SU-DHL-6 (cell line): ENCODE measurements at regions not wholly inside any gene's neighbourhood (a gene's known extent, or its start where the extent isn't known, plus 50 kb on each side); places are given as distances from the start of the nearest gene placed in this dataset.
"Not testable (repeated sequence)": the region's sequence is repeated elsewhere in the genome, so short reads cannot be mapped to it uniquely, and the experiment has no call there.

Experiments
- H2AFZ ChIP-seq: fragments of 200-600 bp; sonication (generic); 2 replicates; pipeline ENCODE4 v1.6.1; 2014; ENCODE audit warnings: low read depth, mild to moderate bottlenecking, moderate library complexity, mixed read lengths, antibody characterized with exemption, low read length; ENCODE audit not compliant: severe bottlenecking
- H3F3A ChIP-seq: fragments of 200-600 bp; shearing (Covaris generic); 2 replicates; pipeline ENCODE4 v1.6.0; 2016; ENCODE audit warnings: antibody characterized with exemption, mild to moderate bottlenecking; ENCODE audit not compliant: insufficient read depth
- H3K27ac ChIP-seq: fragments of 200-600 bp; sonication (generic); 2 replicates; pipeline ENCODE4 v1.5.1; 2016; ENCODE audit warnings: low read depth, mild to moderate bottlenecking, low read length, moderate library complexity, mixed read lengths
- H3K27me3 ChIP-seq: fragments of 200-600 bp; sonication (generic), shearing (Covaris generic); 2 replicates; pipeline ENCODE4 v1.6.0; 2014; ENCODE audit warnings: mild to moderate bottlenecking, low read length
- H3K36me3 ChIP-seq: fragments of 200-600 bp; sonication (generic); 2 replicates; pipeline ENCODE4 v1.6.1; 2014; ENCODE audit warnings: mild to moderate bottlenecking, low read length, mixed read lengths
- H3K4me2 ChIP-seq: fragments of 300-600, 200-600 bp; shearing (Covaris generic), sonication (generic); 2 replicates; pipeline ENCODE4 v1.6.0; 2014; ENCODE audit warnings: low read length, low read depth, mild to moderate bottlenecking; ENCODE audit not compliant: poor library complexity, severe bottlenecking
- H3K4me3 ChIP-seq: fragments of 200-600 bp; sonication (generic); 2 replicates; pipeline ENCODE4 v1.5.1; 2014; ENCODE audit warnings: antibody characterized with exemption, low read length, mild to moderate bottlenecking, mixed read lengths; ENCODE audit not compliant: insufficient read depth, poor library complexity, severe bottlenecking
- H3K79me2 ChIP-seq: fragments of 200-600 bp; sonication (generic); 2 replicates; pipeline ENCODE4 v1.6.1; 2014; ENCODE audit warnings: mild to moderate bottlenecking, low read length, moderate library complexity; ENCODE audit not compliant: insufficient read depth
- H3K9ac ChIP-seq: fragments of 200-600 bp; sonication (generic); 2 replicates; pipeline ENCODE4 v1.7.0; 2014; ENCODE audit warnings: mild to moderate bottlenecking, low read length
- H3K9me2 ChIP-seq: fragments of 200-600 bp; sonication (generic); replicated peaks from 2 replicates; pipeline ENCODE4 v1.6.1; 2014; ENCODE audit warnings: low read length; ENCODE audit not compliant: insufficient read depth
- H3K9me3 ChIP-seq: fragments of 200-600 bp; sonication (generic); 2 replicates; pipeline ENCODE4 v1.6.1; 2014; ENCODE audit warnings: low read length, mixed read lengths; ENCODE audit not compliant: insufficient read depth
- H4K20me1 ChIP-seq: fragments of 200-600 bp; sonication (generic); 2 replicates; pipeline ENCODE4 v1.6.1; 2014; ENCODE audit warnings: low read depth, mild to moderate bottlenecking, antibody characterized with exemption, low read length, moderate library complexity, mixed read lengths
- EZH2phosphoT487 ChIP-seq: fragments of 200-600 bp; sonication (generic), shearing (Covaris generic); conservative IDR thresholded peaks from 2 replicates; pipeline ENCODE4 v1.6.1; 2018; ENCODE audit warnings: mild to moderate bottlenecking, antibody characterized with exemption, low read length, moderate library complexity, mixed read lengths
- TF ChIP-seq, protein P1 (sequence below): fragments of 200-600 bp; sonication (generic); IDR thresholded peaks from one replicate; pipeline ENCODE4 v1.5.1; 2017; ENCODE audit warnings: antibody characterized with exemption, mild to moderate bottlenecking, low read length, moderate library complexity; ENCODE audit not compliant: insufficient read depth, poor library complexity, severe bottlenecking

DNA sequence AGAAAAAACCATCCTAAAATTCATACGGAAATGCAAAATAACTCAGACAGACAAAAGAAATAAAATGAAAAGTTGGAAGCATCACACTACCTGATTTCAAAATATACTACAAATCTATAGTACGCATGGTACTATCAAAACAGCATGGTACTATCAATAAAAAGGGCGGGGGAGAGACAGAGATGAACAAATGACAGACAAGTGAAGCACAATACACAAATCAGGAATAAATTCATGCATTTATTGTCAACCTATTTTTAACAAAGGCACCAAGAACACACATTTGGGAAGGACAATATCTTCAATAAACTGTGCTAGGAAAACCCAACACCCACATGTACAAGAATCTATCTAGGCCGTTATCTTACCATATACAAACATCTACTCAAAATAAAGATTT is 207.4 kb upstream of the WSB1 start:
- Histone ChIP-seq H4K20me1 (no peaks in the 10 kb centered on the region), H3K4me2 (no peak overlapping the region), H3K27ac (no peak overlapping the region), H2AFZ (no peak overlapping the region), H3K36me3 (no peaks in the 10 kb centered on the region), H3F3A (no peaks in the 10 kb centered on the region), H3K27me3 (no peaks in the 10 kb centered on the region), H3K9me2 (no peaks in the 10 kb centered on the region), H3K9me3 (no peaks in the 10 kb centered on the region), H3K79me2 (no peaks in the 10 kb centered on the region), H3K4me3 (no peak overlapping the region), H3K9ac (no peak overlapping the region)
- TF ChIP-seq EZH2phosphoT487 = no peak
- TF ChIP-seq, protein P1, sequence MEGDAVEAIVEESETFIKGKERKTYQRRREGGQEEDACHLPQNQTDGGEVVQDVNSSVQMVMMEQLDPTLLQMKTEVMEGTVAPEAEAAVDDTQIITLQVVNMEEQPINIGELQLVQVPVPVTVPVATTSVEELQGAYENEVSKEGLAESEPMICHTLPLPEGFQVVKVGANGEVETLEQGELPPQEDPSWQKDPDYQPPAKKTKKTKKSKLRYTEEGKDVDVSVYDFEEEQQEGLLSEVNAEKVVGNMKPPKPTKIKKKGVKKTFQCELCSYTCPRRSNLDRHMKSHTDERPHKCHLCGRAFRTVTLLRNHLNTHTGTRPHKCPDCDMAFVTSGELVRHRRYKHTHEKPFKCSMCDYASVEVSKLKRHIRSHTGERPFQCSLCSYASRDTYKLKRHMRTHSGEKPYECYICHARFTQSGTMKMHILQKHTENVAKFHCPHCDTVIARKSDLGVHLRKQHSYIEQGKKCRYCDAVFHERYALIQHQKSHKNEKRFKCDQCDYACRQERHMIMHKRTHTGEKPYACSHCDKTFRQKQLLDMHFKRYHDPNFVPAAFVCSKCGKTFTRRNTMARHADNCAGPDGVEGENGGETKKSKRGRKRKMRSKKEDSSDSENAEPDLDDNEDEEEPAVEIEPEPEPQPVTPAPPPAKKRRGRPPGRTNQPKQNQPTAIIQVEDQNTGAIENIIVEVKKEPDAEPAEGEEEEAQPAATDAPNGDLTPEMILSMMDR = no peak

DNA sequence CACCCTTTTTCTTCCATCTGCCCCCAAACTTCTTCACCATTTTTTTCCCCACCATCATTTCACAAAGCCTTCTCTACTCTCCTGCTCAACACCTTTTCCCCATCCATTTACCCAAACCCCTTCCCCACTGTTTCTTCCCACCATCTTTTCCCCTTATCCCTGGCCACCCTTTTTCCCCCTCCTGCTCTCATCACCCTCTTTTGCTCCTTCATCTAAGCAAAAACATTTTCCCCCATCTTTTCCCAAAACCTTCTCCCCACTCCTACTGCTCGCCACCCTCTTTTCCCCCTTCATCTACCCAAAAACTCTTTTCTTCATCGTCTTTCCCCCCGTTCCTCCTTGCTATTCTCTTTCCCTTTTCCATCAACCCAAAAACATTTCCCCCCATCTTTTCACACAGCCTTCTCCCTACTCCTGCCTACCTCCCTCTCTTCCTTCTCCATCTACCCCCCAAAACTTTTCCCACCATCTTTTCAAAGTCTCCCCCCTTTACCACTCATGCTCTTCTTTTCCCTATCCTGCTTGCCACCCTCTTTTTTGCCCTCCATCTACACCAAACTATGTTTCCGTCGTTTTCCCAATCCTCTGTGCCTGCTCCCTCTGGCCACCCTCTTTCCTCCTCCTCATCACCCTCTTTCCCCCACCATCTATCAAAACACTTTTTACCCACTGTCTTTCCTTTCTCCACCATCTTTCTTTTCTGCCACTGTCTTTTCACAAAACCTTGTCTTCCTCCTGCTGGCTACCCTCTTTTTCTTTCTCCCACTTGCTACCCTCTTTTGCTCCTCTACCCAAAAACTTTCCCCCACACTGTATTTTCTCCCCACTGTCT is 205.8 kb upstream of the WSB1 start:
- H3K27me3 ChIP-seq = no peaks in the 10 kb centered on the region
- H3K36me3 ChIP-seq = no peaks in the 10 kb centered on the region
- no peak overlapping the region for H3K4me2 ChIP-seq
- H3K27ac ChIP-seq = no peak overlapping the region
- H3F3A ChIP-seq = no peaks in the 10 kb centered on the region
- no peaks in the 10 kb centered on the region for H4K20me1 ChIP-seq
- no peaks in the 10 kb centered on the region for H3K79me2 ChIP-seq
- TF ChIP-seq, protein P1 = no peak
- TF ChIP-seq EZH2phosphoT487 = no peak
- H3K4me3 ChIP-seq = no peak overlapping the region
- H3K9me3 ChIP-seq = no peaks in the 10 kb centered on the region
- H3K9ac ChIP-seq = no peak overlapping the region
- H2AFZ ChIP-seq = no peak overlapping the region
- H3K9me2 ChIP-seq = no peaks in the 10 kb centered on the region

DNA sequence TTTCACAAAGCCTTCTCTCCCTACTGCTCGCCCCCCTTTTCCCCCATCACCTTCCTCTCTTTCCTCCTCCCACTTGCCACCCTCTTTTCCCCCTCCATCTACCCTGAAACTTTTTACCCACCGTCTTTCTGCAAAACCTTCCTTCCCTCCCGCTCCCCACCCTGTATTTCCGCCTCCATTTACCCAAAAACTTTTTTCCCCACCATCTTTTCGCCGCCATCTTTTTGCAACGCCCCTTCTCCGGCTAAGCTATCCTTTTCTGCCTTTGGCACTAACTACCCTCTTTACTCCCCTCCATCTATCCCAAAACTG is 205.2 kb upstream of the WSB1 start:
- Histone ChIP-seq H3K27me3 (no peaks in the 10 kb centered on the region), H3K4me3 (no peak overlapping the region), H3K79me2 (no peaks in the 10 kb centered on the region), H3K9me3 (no peaks in the 10 kb centered on the region), H4K20me1 (no peaks in the 10 kb centered on the region), H2AFZ (no peak overlapping the region), H3K27ac (no peak overlapping the region), H3K9ac (no peak overlapping the region), H3K4me2 (no peak overlapping the region), H3F3A (no peaks in the 10 kb centered on the region), H3K36me3 (no peaks in the 10 kb centered on the region), H3K9me2 (no peaks in the 10 kb centered on the region)
- TF ChIP-seq, protein P1 = no peak

DNA sequence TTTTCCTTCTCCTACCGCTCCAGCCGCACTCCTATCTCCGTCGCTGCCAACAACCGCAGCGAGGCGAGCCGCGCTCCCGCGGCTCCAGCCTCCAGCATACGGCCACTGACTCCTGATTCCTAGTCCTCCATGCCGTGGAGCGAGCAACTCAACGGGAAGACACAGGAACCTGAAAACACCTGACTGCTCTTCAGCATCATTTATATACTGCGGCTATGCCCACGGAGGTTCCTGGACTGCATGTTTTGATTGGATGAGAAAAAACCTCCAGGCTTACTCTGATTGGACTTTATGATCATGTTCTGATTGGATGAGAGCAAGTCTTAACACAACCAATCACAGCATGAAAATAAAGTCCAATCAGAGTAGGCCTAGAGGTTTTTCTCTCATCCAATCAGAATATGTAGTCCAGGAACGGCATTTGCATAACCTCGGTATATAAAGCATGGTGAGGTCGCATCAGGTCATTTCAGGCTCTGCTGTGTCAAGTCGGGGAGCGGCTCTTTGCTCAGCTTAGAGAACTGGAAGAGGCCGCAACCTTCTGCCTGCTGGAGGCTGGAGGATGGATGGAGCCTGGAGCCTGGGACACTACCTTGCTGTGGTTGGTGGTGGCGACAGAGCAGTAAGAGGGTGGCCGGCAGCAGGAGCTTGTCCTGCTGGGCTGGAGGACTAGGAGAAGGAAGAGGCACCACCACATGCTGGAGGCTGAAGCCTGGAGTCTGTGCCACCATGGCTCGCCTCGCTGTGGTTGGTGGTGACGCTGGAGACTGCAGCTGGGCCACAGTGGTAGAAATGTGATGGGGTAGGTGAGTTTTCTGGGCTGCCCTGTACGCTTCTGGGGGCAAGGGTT is 204.6 kb upstream of the WSB1 start:
- not testable (repeated sequence) for H3K27ac ChIP-seq, H3K4me3 ChIP-seq, H3K36me3 ChIP-seq, H3K27me3 ChIP-seq, H3K9ac ChIP-seq, H3K9me2 ChIP-seq, H3K9me3 ChIP-seq, H3K79me2 ChIP-seq, H2AFZ ChIP-seq, H3K4me2 ChIP-seq, H4K20me1 ChIP-seq, H3F3A ChIP-seq
